ENCODE measurements at regions not wholly inside any gene's neighbourhood (a gene's known extent, or its start where the extent isn't known, plus 50 kb on each side); places are given as distances from the start of the nearest gene placed in this dataset.

- TF ChIP-seq CTCF (conservative IDR thresholded peaks at IDR 0.05) (no peak), EZH2 (IDR thresholded peaks at IDR 0.05; ENCODE audit: low read depth) (no peak)
Measured at GRCh38 chr12:91610561-91610960, 427.9 kb upstream of the DCN start.

All from PC-9 (cell line).